Neural crest cell (in vitro differentiated cells): ENCODE measurements at regions not wholly inside any gene's neighbourhood (a gene's known extent, or its start where the extent isn't known, plus 50 kb on each side); places are given as distances from the start of the nearest gene placed in this dataset.

Experiments used
- DNase-seq: peaks from one replicate; pipeline ENCODE4 v3.0.0; 2021; ENCODE audit warnings: low read depth, mixed read lengths, low spot score
- H3K27ac Mint-ChIP-seq: one replicate; pipeline ENCODE4 v1.8.0; 2021; ENCODE audit warnings: mild to moderate bottlenecking, mixed read lengths; ENCODE audit not compliant: unreplicated experiment
- H3K27me3 Mint-ChIP-seq: 2 replicates; pipeline ENCODE4 v1.8.0; 2021; ENCODE audit warnings: low read depth, mild to moderate bottlenecking, mixed read lengths
- H3K36me3 Mint-ChIP-seq: 2 replicates; pipeline ENCODE4 v1.8.0; 2021; ENCODE audit warnings: low read depth, mild to moderate bottlenecking, mixed read lengths
- H3K4me1 Mint-ChIP-seq: 2 replicates; pipeline ENCODE4 v1.8.0; 2021; ENCODE audit warnings: mixed read lengths
- H3K4me3 Mint-ChIP-seq: one replicate; pipeline ENCODE4 v1.8.0; 2021; ENCODE audit warnings: mild to moderate bottlenecking, mixed read lengths
- H3K9me3 Mint-ChIP-seq: 2 replicates; pipeline ENCODE4 v1.8.0; 2021; ENCODE audit warnings: mixed read lengths
- CTCF ChIP-seq: fragments of 200-600 bp; sonication (generic); conservative IDR thresholded peaks from 2 replicates; pipeline ENCODE4 v1.5.0; 2021; ENCODE audit warnings: antibody characterized with exemption, mild to moderate bottlenecking

GRCh38 chr5:68435611-68436010 lies 220.1 kb downstream of the PIK3R1 start:
- Mint-ChIP-seq H3K27ac (no peak overlapping the region), H3K4me1 (peaks cover 19% of the 10 kb centered on the region), H3K4me3 (no peak overlapping the region), H3K9me3 (peaks cover 3% of the 10 kb centered on the region), H3K27me3 (no peaks in the 10 kb centered on the region), H3K36me3 (no peaks in the 10 kb centered on the region)
- no peak for DNase-seq
- TF ChIP-seq CTCF: no peak

GRCh38 chr5:68436686-68437520 lies 221.3 kb downstream of the PIK3R1 start:
- Mint-ChIP-seq H3K27ac (no peak overlapping the region), H3K4me1 (peaks cover 16% of the 10 kb centered on the region), H3K4me3 (no peak overlapping the region), H3K27me3 (no peaks in the 10 kb centered on the region), H3K36me3 (no peaks in the 10 kb centered on the region), H3K9me3 (peaks cover 3% of the 10 kb centered on the region)
- no peak for TF ChIP-seq CTCF
- DNase-seq: no peak

GRCh38 chr5:68438876-68439275 lies 223.3 kb downstream of the PIK3R1 start:
- Mint-ChIP-seq H3K4me1 (peaks cover 14% of the 10 kb centered on the region), H3K4me3 (no peak overlapping the region), H3K36me3 (no peaks in the 10 kb centered on the region), H3K27ac (peak overlapping the region; percentile 52), H3K27me3 (no peaks in the 10 kb centered on the region), H3K9me3 (peaks cover 3% of the 10 kb centered on the region)
- DNase-seq: no peak
- TF ChIP-seq CTCF: no peak

- H3K36me3 Mint-ChIP-seq: no peaks in the 10 kb centered on the region
- no peak for DNase-seq
- TF ChIP-seq CTCF: no peak
- peaks cover 3% of the 10 kb centered on the region for H3K9me3 Mint-ChIP-seq
- no peaks in the 10 kb centered on the region for H3K27me3 Mint-ChIP-seq
- no peak overlapping the region for H3K4me3 Mint-ChIP-seq
- H3K4me1 Mint-ChIP-seq: peaks cover 18% of the 10 kb centered on the region
- H3K27ac Mint-ChIP-seq: no peak overlapping the region
These were observed 224.7 kb downstream of the PIK3R1 start for GRCh38 chr5:68440245-68440644.

GRCh38 chr5:68440651-68441050 lies 225.1 kb downstream of the PIK3R1 start:
- Mint-ChIP-seq H3K27me3 (no peaks in the 10 kb centered on the region), H3K4me3 (no peak overlapping the region), H3K9me3 (peaks cover 3% of the 10 kb centered on the region), H3K36me3 (no peaks in the 10 kb centered on the region), H3K4me1 (peaks cover 21% of the 10 kb centered on the region), H3K27ac (no peak overlapping the region)
- no peak for DNase-seq
- TF ChIP-seq CTCF: no peak
